ENCODE measurements at regions not wholly inside any gene's neighbourhood (a gene's known extent, or its start where the extent isn't known, plus 50 kb on each side); places are given as distances from the start of the nearest gene placed in this dataset.

GRCh38 chr16:51641191-51641765 lies 490.2 kb upstream of the SALL1 start:
- no peak for TF ChIP-seq SP1 (IDR thresholded peaks at IDR 0.05; ENCODE audit: low read depth)
- no peak for TF ChIP-seq POLR2A (IDR thresholded peaks at IDR 0.05; ENCODE audit: borderline replicate concordance, extremely low read depth, insufficient read depth, insufficient read length)
- TF ChIP-seq POLR2AphosphoS5 (IDR thresholded peaks at IDR 0.05; ENCODE audit: low read depth, low read length) = no peak
- TF ChIP-seq RAD21 (IDR thresholded peaks at IDR 0.05; ENCODE audit: low read depth) = no peak
